Progenitor cell of endocrine pancreas (in vitro differentiated cells): ENCODE measurements at regions not wholly inside any gene's neighbourhood (a gene's known extent, or its start where the extent isn't known, plus 50 kb on each side); places are given as distances from the start of the nearest gene placed in this dataset.

Experiments used
- DNase-seq: peaks from one replicate; pipeline ENCODE4 v3.0.0; 2021; ENCODE audit warnings: low spot score; ENCODE audit not compliant: unreplicated experiment
- H3K27ac Mint-ChIP-seq: 2 replicates; pipeline ENCODE4 v1.8.0; 2021; ENCODE audit warnings: mild to moderate bottlenecking, moderate library complexity, mixed read lengths
- H3K27me3 Mint-ChIP-seq: 2 replicates; pipeline ENCODE4 v1.8.0; 2021; ENCODE audit warnings: mixed read lengths
- H3K36me3 Mint-ChIP-seq: 2 replicates; pipeline ENCODE4 v1.8.0; 2022; ENCODE audit warnings: mixed read lengths; ENCODE audit not compliant: insufficient read depth
- H3K4me1 Mint-ChIP-seq: 2 replicates; pipeline ENCODE4 v1.8.0; 2021; ENCODE audit warnings: low read depth, mixed read lengths
- H3K4me3 Mint-ChIP-seq: 2 replicates; pipeline ENCODE4 v1.8.0; 2021; ENCODE audit warnings: low read depth, mild to moderate bottlenecking, moderate library complexity, mixed read lengths
- H3K9me3 Mint-ChIP-seq: 2 replicates; pipeline ENCODE4 v1.8.0; 2021; ENCODE audit warnings: low read depth, mixed read lengths
- CTCF ChIP-seq: fragments of 200-600 bp; sonication (generic); IDR thresholded peaks from one replicate; pipeline ENCODE4 v1.5.0; 2021; ENCODE audit warnings: antibody characterized with exemption, mild to moderate bottlenecking; ENCODE audit not compliant: unreplicated experiment

GRCh38 chrX:11881485-11882170 is 123.6 kb downstream of the MSL3 start:
- H3K27ac Mint-ChIP-seq: no peak overlapping the region
- no peak for TF ChIP-seq CTCF
- peaks cover 6% of the 10 kb centered on the region for H3K4me1 Mint-ChIP-seq
- H3K27me3 Mint-ChIP-seq: peaks cover 7% of the 10 kb centered on the region
- DNase-seq: no peak
- H3K9me3 Mint-ChIP-seq: peaks cover 15% of the 10 kb centered on the region
- no peaks in the 10 kb centered on the region for H3K36me3 Mint-ChIP-seq
- no peak overlapping the region for H3K4me3 Mint-ChIP-seq

- H3K4me3 Mint-ChIP-seq: no peak overlapping the region
- DNase-seq: no peak
- no peaks in the 10 kb centered on the region for H3K36me3 Mint-ChIP-seq
- no peak for TF ChIP-seq CTCF
- no peak overlapping the region for H3K27ac Mint-ChIP-seq
- peaks cover 10% of the 10 kb centered on the region for H3K27me3 Mint-ChIP-seq
- H3K4me1 Mint-ChIP-seq: peaks cover 13% of the 10 kb centered on the region
- peaks cover 9% of the 10 kb centered on the region for H3K9me3 Mint-ChIP-seq
Measured at GRCh38 chrX:11886745-11887144, 128.7 kb downstream of the MSL3 start.

GRCh38 chrX:11887175-11887574 is 129.1 kb downstream of the MSL3 start:
- H3K9me3 Mint-ChIP-seq: peaks cover 5% of the 10 kb centered on the region
- H3K36me3 Mint-ChIP-seq: no peaks in the 10 kb centered on the region
- DNase-seq: no peak
- H3K4me1 Mint-ChIP-seq: peaks cover 13% of the 10 kb centered on the region
- H3K27me3 Mint-ChIP-seq: peaks cover 7% of the 10 kb centered on the region
- no peak for TF ChIP-seq CTCF
- no peak overlapping the region for H3K27ac Mint-ChIP-seq
- H3K4me3 Mint-ChIP-seq: no peak overlapping the region

DNA sequence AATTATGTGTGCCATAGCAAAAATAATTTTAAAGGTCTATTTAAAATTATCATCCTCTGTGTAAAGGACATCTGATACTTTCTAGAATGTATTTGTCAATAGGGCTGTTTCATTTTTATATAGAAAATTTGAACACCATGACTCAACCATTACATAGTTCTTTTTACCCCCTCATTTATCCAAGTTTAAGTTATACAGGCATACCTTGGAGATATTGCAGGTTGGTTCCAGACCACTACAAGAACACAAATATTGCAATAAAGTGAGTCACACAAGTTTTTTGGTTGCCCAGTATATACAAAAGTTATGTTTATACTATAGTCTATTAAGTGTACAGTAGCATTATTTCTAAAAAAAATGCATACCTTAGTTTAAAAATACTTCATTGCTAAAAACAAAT is 130.4 kb downstream of the MSL3 start:
- no peak overlapping the region for H3K4me3 Mint-ChIP-seq
- H3K4me1 Mint-ChIP-seq: peaks cover 13% of the 10 kb centered on the region
- no peaks in the 10 kb centered on the region for H3K36me3 Mint-ChIP-seq
- H3K9me3 Mint-ChIP-seq: peaks cover 4% of the 10 kb centered on the region
- H3K27me3 Mint-ChIP-seq: peaks cover 3% of the 10 kb centered on the region
- DNase-seq: no peak
- TF ChIP-seq CTCF: no peak
- no peak overlapping the region for H3K27ac Mint-ChIP-seq

DNA sequence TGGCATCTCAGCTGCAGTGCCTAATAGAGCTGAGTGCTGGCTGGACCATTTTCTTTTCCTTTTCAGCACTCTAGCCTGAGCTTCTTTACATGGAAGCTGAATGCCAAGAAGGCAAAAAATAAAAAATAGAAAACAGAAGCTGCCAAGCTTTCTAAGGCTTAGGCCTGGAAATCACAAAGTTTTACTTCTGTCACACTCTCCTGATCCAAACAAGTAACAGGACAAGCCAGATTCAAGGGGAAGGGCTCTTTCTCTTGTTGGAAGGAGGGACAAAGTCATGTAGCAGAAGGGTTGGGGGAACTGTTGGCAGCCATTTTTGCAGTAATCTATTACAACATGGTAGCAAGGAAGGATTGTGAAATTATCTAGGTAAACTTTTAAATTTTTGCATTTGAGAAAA is 131.8 kb downstream of the MSL3 start:
- H3K27ac Mint-ChIP-seq: no peak overlapping the region
- H3K36me3 Mint-ChIP-seq: no peaks in the 10 kb centered on the region
- peaks cover 3% of the 10 kb centered on the region for H3K27me3 Mint-ChIP-seq
- no peak overlapping the region for H3K4me3 Mint-ChIP-seq
- no peak for DNase-seq
- peaks cover 13% of the 10 kb centered on the region for H3K4me1 Mint-ChIP-seq
- H3K9me3 Mint-ChIP-seq: peaks cover 6% of the 10 kb centered on the region
- TF ChIP-seq CTCF: no peak
